ENCODE measurements at regions not wholly inside any gene's neighbourhood (a gene's known extent, or its start where the extent isn't known, plus 50 kb on each side); places are given as distances from the start of the nearest gene placed in this dataset.

GRCh38 chr21:32119811-32120210 is 159.0 kb downstream of the MIS18A start:
- no peak for TF ChIP-seq CTCF (IDR thresholded peaks at IDR 0.05; ENCODE audit: low read depth, low read length)
- no peak for TF ChIP-seq EZH2phosphoT487 (IDR thresholded peaks at IDR 0.05; ENCODE audit: low read depth)

Measured in OCI-LY3 (cell line).